ENCODE measurements at regions not wholly inside any gene's neighbourhood (a gene's known extent, or its start where the extent isn't known, plus 50 kb on each side); places are given as distances from the start of the nearest gene placed in this dataset.
"Not testable (repeated sequence)": the region's sequence is repeated elsewhere in the genome, so short reads cannot be mapped to it uniquely, and the experiment has no call there.

GRCh38 chr10:55242544-55242943, 441.5 kb upstream of the PCDH15 start:
- DNase-seq (ENCODE audit: low read depth): no peak

GRCh38 chr10:55237462-55237861, 436.4 kb upstream of the PCDH15 start:
- DNase-seq (ENCODE audit: low read depth): no peak

- DNase-seq (ENCODE audit: low read depth): no peak
Measured at GRCh38 chr10:55233505-55233904, 432.5 kb upstream of the PCDH15 start.

- no peak for DNase-seq (ENCODE audit: low read depth)
Measured at GRCh38 chr10:55233090-55233489, 432.1 kb upstream of the PCDH15 start.

GRCh38 chr10:55232553-55232952, 431.5 kb upstream of the PCDH15 start:
- DNase-seq (ENCODE audit: low read depth): no peak

GRCh38 chr10:55227967-55228366, 426.9 kb upstream of the PCDH15 start:
- no peak for DNase-seq (ENCODE audit: low read depth)

GRCh38 chr10:55224007-55224781, 423.2 kb upstream of the PCDH15 start:
- no peak for DNase-seq (ENCODE audit: low read depth)

GRCh38 chr10:55223352-55223751, 422.3 kb upstream of the PCDH15 start:
- DNase-seq (ENCODE audit: low read depth): no peak

- no peak for DNase-seq (ENCODE audit: low read depth)
Measured at GRCh38 chr10:55220975-55221374, 419.9 kb upstream of the PCDH15 start.

- DNase-seq (ENCODE audit: low read depth): no peak
Measured at GRCh38 chr10:55215699-55216098, 414.7 kb upstream of the PCDH15 start.

- no peak for DNase-seq (ENCODE audit: low read depth)
Measured at GRCh38 chr10:55214608-55215007, 413.6 kb upstream of the PCDH15 start.

- DNase-seq (ENCODE audit: low read depth): no peak
Measured at GRCh38 chr10:55212051-55212450, 411.0 kb upstream of the PCDH15 start.

- no peak for DNase-seq (ENCODE audit: low read depth)
Measured at GRCh38 chr10:55203874-55204273, 402.8 kb upstream of the PCDH15 start.

GRCh38 chr10:55203319-55203718, 402.3 kb upstream of the PCDH15 start:
- no peak for DNase-seq (ENCODE audit: low read depth)

- no peak for DNase-seq (ENCODE audit: low read depth)
Measured at GRCh38 chr10:55200020-55200419, 399.0 kb upstream of the PCDH15 start.

- no peak for DNase-seq (ENCODE audit: low read depth)
Measured at GRCh38 chr10:55191236-55191860, 390.3 kb upstream of the PCDH15 start.

- DNase-seq (ENCODE audit: low read depth): no peak
Measured at GRCh38 chr10:55183993-55184392, 383.0 kb upstream of the PCDH15 start.

- DNase-seq (ENCODE audit: low read depth): no peak
Measured at GRCh38 chr10:55180357-55180756, 379.3 kb upstream of the PCDH15 start.

GRCh38 chr10:55174419-55174818, 373.4 kb upstream of the PCDH15 start:
- DNase-seq (ENCODE audit: low read depth): no peak

- no peak for DNase-seq (ENCODE audit: low read depth)
Measured at GRCh38 chr10:55169493-55169892, 368.5 kb upstream of the PCDH15 start.

- no peak for DNase-seq (ENCODE audit: low read depth)
Measured at GRCh38 chr10:55168343-55168742, 367.3 kb upstream of the PCDH15 start.

GRCh38 chr10:55163388-55163979, 362.5 kb upstream of the PCDH15 start:
- DNase-seq (ENCODE audit: low read depth): no peak

GRCh38 chr10:55162321-55162720, 361.3 kb upstream of the PCDH15 start:
- DNase-seq (ENCODE audit: low read depth): not testable (repeated sequence)
